Neural cell (in vitro differentiated cells): ENCODE measurements at regions not wholly inside any gene's neighbourhood (a gene's known extent, or its start where the extent isn't known, plus 50 kb on each side); places are given as distances from the start of the nearest gene placed in this dataset.

Experiments used
- H2AFZ ChIP-seq: fragments of 200-600, 300-800 bp; sonication (generic), shearing (Covaris generic); 2 replicates; pipeline ENCODE4 v1.6.0; 2014; ENCODE audit warnings: low read depth, mild to moderate bottlenecking, antibody characterized with exemption, low read length, moderate library complexity
- H3F3A ChIP-seq: fragments of 200-600 bp; shearing (Covaris generic); 2 replicates; pipeline ENCODE4 v1.6.1; 2016; ENCODE audit warnings: mild to moderate bottlenecking, moderate library complexity, mixed read lengths, antibody characterized with exemption, low read length; ENCODE audit not compliant: insufficient read depth, poor library complexity, severe bottlenecking
- H3K27ac ChIP-seq: fragments of 200-600, 300-800 bp; sonication (generic), shearing (Covaris generic); 2 replicates; pipeline ENCODE4 v1.5.1; 2014; ENCODE audit warnings: mild to moderate bottlenecking, low read length, moderate library complexity
- H3K27me3 ChIP-seq: fragments of 300-800, 200-600 bp; sonication (generic), shearing (Covaris generic); 2 replicates; pipeline ENCODE4 v1.6.0; 2014; ENCODE audit warnings: mild to moderate bottlenecking, low read depth, low read length, moderate library complexity; ENCODE audit not compliant: insufficient read depth
- H3K36me3 ChIP-seq: fragments of 300-800, 200-600 bp; sonication (generic), shearing (Covaris generic); 2 replicates; pipeline ENCODE4 v1.5.1; 2014; ENCODE audit warnings: mild to moderate bottlenecking, antibody characterized with exemption, low read length, moderate library complexity; ENCODE audit not compliant: insufficient read depth
- H3K4me2 ChIP-seq: fragments of 300-800, 200-600 bp; sonication (generic), shearing (Covaris generic); 2 replicates; pipeline ENCODE4 v1.6.0; 2014; ENCODE audit warnings: mild to moderate bottlenecking, low read length
- H3K4me3 ChIP-seq: fragments of 300-800, 200-600 bp; sonication (generic), shearing (Covaris generic); 2 replicates; pipeline ENCODE4 v1.5.1; 2014; ENCODE audit warnings: mild to moderate bottlenecking, low read length, moderate library complexity
- H3K79me2 ChIP-seq: fragments of 200-600 bp; shearing (Covaris generic); replicated peaks from 2 replicates; pipeline ENCODE4 v1.6.0; 2014; ENCODE audit warnings: mild to moderate bottlenecking, low read length, moderate library complexity; ENCODE audit not compliant: insufficient read depth
- H3K9ac ChIP-seq: fragments of 300-800, 200-600 bp; sonication (generic), shearing (Covaris generic); 2 replicates; pipeline ENCODE4 v1.6.1; 2016; ENCODE audit warnings: mild to moderate bottlenecking, low read length, mixed read lengths
- H3K9me2 ChIP-seq: fragments of 200-600 bp; shearing (Covaris generic); 2 replicates; pipeline ENCODE4 v1.6.1; 2016; ENCODE audit warnings: mild to moderate bottlenecking, low read length, mixed read lengths; ENCODE audit not compliant: insufficient read depth
- H3K9me3 ChIP-seq: fragments of 200-600, 300-800 bp; sonication (generic), shearing (Covaris generic); 2 replicates; pipeline ENCODE4 v1.6.1; 2016; ENCODE audit warnings: mild to moderate bottlenecking, mixed run types, low read length, moderate library complexity, mixed read lengths
- H4K20me1 ChIP-seq: fragments of 200-600 bp; shearing (Covaris generic); 2 replicates; pipeline ENCODE4 v1.6.1; 2016; ENCODE audit warnings: mild to moderate bottlenecking, mixed run types; ENCODE audit not compliant: insufficient read depth
- CTCF ChIP-seq: fragments of 450-650 bp; IDR thresholded peaks from 2 replicates; pipeline ENCODE4 v1.5.1; 2014; ENCODE audit warnings: antibody characterized with exemption, mild to moderate bottlenecking, moderate library complexity; ENCODE audit not compliant: poor library complexity, severe bottlenecking
- EP300 ChIP-seq: fragments of 450-650 bp; conservative IDR thresholded peaks from 2 replicates; pipeline ENCODE4 v1.6.1; 2014; ENCODE audit warnings: antibody characterized with exemption, mild to moderate bottlenecking, moderate library complexity; ENCODE audit not compliant: poor library complexity, severe bottlenecking
- EZH2 ChIP-seq: fragments of 200-600, 300-800 bp; shearing (Covaris generic), sonication (generic); IDR thresholded peaks from 2 replicates; pipeline ENCODE4 v1.6.1; 2014; ENCODE audit warnings: antibody characterized with exemption, low read length, borderline replicate concordance, mild to moderate bottlenecking; ENCODE audit not compliant: insufficient read depth, poor library complexity, severe bottlenecking
- MXI1 ChIP-seq: fragments of 450-650 bp; conservative IDR thresholded peaks from 2 replicates; pipeline ENCODE4 v1.6.1; 2014; ENCODE audit warnings: antibody characterized with exemption, mild to moderate bottlenecking; ENCODE audit not compliant: poor library complexity, severe bottlenecking
- POLR2AphosphoS5 ChIP-seq: IDR thresholded peaks from 2 replicates; pipeline ENCODE4 v1.6.1; 2012
- RAD21 ChIP-seq: fragments of 450-650 bp; conservative IDR thresholded peaks from 2 replicates; pipeline ENCODE4 v1.6.1; 2014; ENCODE audit warnings: antibody characterized with exemption, mild to moderate bottlenecking, moderate library complexity
- REST ChIP-seq: IDR thresholded peaks from 2 replicates; pipeline ENCODE4 v1.6.1; 2012; ENCODE audit warnings: borderline replicate concordance
- SMC3 ChIP-seq: fragments of 450-650 bp; conservative IDR thresholded peaks from 2 replicates; pipeline ENCODE4 v1.6.1; 2014; ENCODE audit warnings: antibody characterized with exemption, mild to moderate bottlenecking, moderate library complexity; ENCODE audit not compliant: poor library complexity
- TAF1 ChIP-seq: IDR thresholded peaks from 2 replicates; pipeline ENCODE4 v1.6.1; 2012; ENCODE audit warnings: low read depth

GRCh38 chr16:73129455-73129854 is 81.5 kb upstream of the ZFHX3 start:
- H3K9me3 ChIP-seq: no peaks in the 10 kb centered on the region
- no peaks in the 10 kb centered on the region for H3K27me3 ChIP-seq
- H3K79me2 ChIP-seq: no peaks in the 10 kb centered on the region
- no peak overlapping the region for H3K27ac ChIP-seq
- no peaks in the 10 kb centered on the region for H4K20me1 ChIP-seq
- TF ChIP-seq EZH2 (no peak), SMC3 (no peak), MXI1 (no peak), POLR2AphosphoS5 (no peak), RAD21 (no peak), TAF1 (no peak), CTCF (no peak), REST (no peak), EP300 (no peak)
- H3K9me2 ChIP-seq: no peaks in the 10 kb centered on the region
- H3K9ac ChIP-seq: no peak overlapping the region
- H3K4me3 ChIP-seq: no peak overlapping the region
- H3F3A ChIP-seq: no peaks in the 10 kb centered on the region
- H2AFZ ChIP-seq: no peak overlapping the region
- H3K36me3 ChIP-seq: no peaks in the 10 kb centered on the region
- no peak overlapping the region for H3K4me2 ChIP-seq

- Histone ChIP-seq H2AFZ (no peak overlapping the region), H3F3A (no peaks in the 10 kb centered on the region), H3K9me2 (no peaks in the 10 kb centered on the region), H3K4me3 (no peak overlapping the region), H3K9ac (no peak overlapping the region), H3K9me3 (no peaks in the 10 kb centered on the region), H3K27me3 (no peaks in the 10 kb centered on the region), H4K20me1 (no peaks in the 10 kb centered on the region), H3K4me2 (no peak overlapping the region), H3K27ac (no peak overlapping the region), H3K79me2 (no peaks in the 10 kb centered on the region), H3K36me3 (no peaks in the 10 kb centered on the region)
- no peak for TF ChIP-seq MXI1
- TF ChIP-seq REST: no peak
- no peak for TF ChIP-seq EZH2
- no peak for TF ChIP-seq RAD21
- TF ChIP-seq SMC3: no peak
- TF ChIP-seq TAF1: no peak
- no peak for TF ChIP-seq EP300
- no peak for TF ChIP-seq CTCF
These were observed 78.6 kb upstream of the ZFHX3 start for GRCh38 chr16:73126525-73126853.
